SK-N-SH (cell line): ENCODE measurements at regions not wholly inside any gene's neighbourhood (a gene's known extent, or its start where the extent isn't known, plus 50 kb on each side); places are given as distances from the start of the nearest gene placed in this dataset.

Experiments used
- CTCF ChIA-PET: fragments of 300-600, 350-600 bp; formaldehyde crosslinking; extraction: SDS; loops from one replicate; lab custom pipeline; 2021; lab: Yijun Ruan, JAX
- POLR2A ChIA-PET: fragments of 350-600 bp; sonication (Branson Sonifier 250); formaldehyde crosslinking; extraction: SDS; loops from one replicate; lab custom pipeline; 2020; ENCODE audit warnings: antibody characterized with exemption, inconsistent platforms; lab: Yijun Ruan, JAX
- DNase-seq: peaks from one replicate; pipeline ENCODE4 v3.0.0; 2012
- H2AFZ ChIP-seq: fragments of 200-600 bp; sonication (generic); 2 replicates; pipeline ENCODE4 v1.8.1; 2016; ENCODE audit warnings: antibody characterized with exemption, mild to moderate bottlenecking, low read depth
- H3F3A ChIP-seq: fragments of 200-600 bp; sonication (generic); replicated peaks from 2 replicates; pipeline ENCODE3; 2016; ENCODE audit warnings: antibody characterized with exemption, mild to moderate bottlenecking; ENCODE audit not compliant: insufficient read depth
- H3K27ac ChIP-seq, 2 experiments: fragments of 200-500 bp in 1 of 2; fragments of 200-600 bp in 1 of 2; sonication (Bioruptor generic) in 1 of 2; sonication (generic), shearing (Covaris generic) in 1 of 2; 2 replicates each; pipeline versions ENCODE4 v1.5.1 to v1.6.1; 2014 to 2016; ENCODE audit warnings: low read depth in 2 of 2, inconsistent platforms in 1 of 2, low read length in 1 of 2, mild to moderate bottlenecking in 1 of 2, mixed read lengths in 1 of 2
- H3K27me3 ChIP-seq: fragments of 200-600 bp; sonication (generic), shearing (Covaris generic); 2 replicates; pipeline ENCODE4 v1.6.1; 2016; ENCODE audit warnings: mixed run types; ENCODE audit not compliant: insufficient read depth
- H3K36me3 ChIP-seq, 2 experiments: fragments of 200-500 bp in 1 of 2; fragments of 200-600 bp in 1 of 2; sonication (Bioruptor generic) in 1 of 2; sonication (generic) in 1 of 2; replicated peaks in 1 of 2; 2 replicates each; pipeline versions ENCODE3 to v1.5.1; 2014 to 2016; ENCODE audit warnings: low read length in 1 of 2, mild to moderate bottlenecking in 1 of 2; ENCODE audit not compliant: insufficient read depth in 2 of 2, control insufficient read depth in 1 of 2
- H3K4me1 ChIP-seq, 2 experiments: fragments of 200-500 bp in 1 of 2; fragments of 200-600 bp in 1 of 2; sonication (Bioruptor generic) in 1 of 2; sonication (generic), shearing (Covaris generic) in 1 of 2; 2 replicates each; pipeline versions ENCODE4 v1.5.1 to v1.6.1; 2014 to 2016; ENCODE audit warnings: low read depth in 1 of 2, low read length in 1 of 2, mixed run types in 1 of 2; ENCODE audit not compliant: insufficient read depth in 2 of 2, control insufficient read depth in 1 of 2
- H3K4me2 ChIP-seq: fragments of 200-600 bp; sonication (generic), shearing (Covaris generic); 2 replicates; pipeline ENCODE4 v1.6.1; 2017; ENCODE audit warnings: mixed run types
- H3K4me3 ChIP-seq, 2 experiments: fragments of 200-500 bp in 1 of 2; fragments of 200-600 bp in 1 of 2; sonication (Bioruptor generic) in 1 of 2; sonication (generic), shearing (Covaris generic) in 1 of 2; 2 replicates each; pipeline versions ENCODE4 v1.5.1 to v1.8.1; 2014 to 2016; ENCODE audit warnings: low read depth in 2 of 2, inconsistent platforms in 1 of 2, low read length in 1 of 2, mild to moderate bottlenecking in 1 of 2, mixed read lengths in 1 of 2, moderate library complexity in 1 of 2
- H3K79me2 ChIP-seq: fragments of 200-600 bp; sonication (generic); 2 replicates; pipeline ENCODE4 v1.8.1; 2017; ENCODE audit warnings: mild to moderate bottlenecking; ENCODE audit not compliant: insufficient read depth
- H3K9ac ChIP-seq: fragments of 200-600 bp; sonication (generic); 2 replicates; pipeline ENCODE4 v1.6.1; 2017; ENCODE audit warnings: mixed run types
- H3K9me2 ChIP-seq: fragments of 200-600 bp; sonication (generic); 2 replicates; pipeline ENCODE4 v1.6.1; 2017; ENCODE audit warnings: mixed run types
- H3K9me3 ChIP-seq: fragments of 200-600 bp; sonication (generic); 2 replicates; pipeline ENCODE4 v1.6.1; 2017; ENCODE audit warnings: mixed run types, mild to moderate bottlenecking, moderate library complexity
- H4K20me1 ChIP-seq: fragments of 200-600 bp; sonication (generic); 2 replicates; pipeline ENCODE4 v1.6.1; 2017; ENCODE audit warnings: mild to moderate bottlenecking, mixed run types; ENCODE audit not compliant: insufficient read depth
- CHD2 ChIP-seq: fragments of 150-350 bp; IDR thresholded peaks from 2 replicates; pipeline ENCODE4 v1.6.1; 2018; ENCODE audit warnings: low read length; ENCODE audit not compliant: partially characterized antibody
- EP300 ChIP-seq, 2 experiments: IDR thresholded peaks; 2 replicates each; pipeline versions ENCODE4 v1.4.0 to v1.6.1; 2012; ENCODE audit warnings: borderline replicate concordance in 1 of 2, low read depth in 1 of 2, low read length in 1 of 2
- EZH2phosphoT487 ChIP-seq: fragments of 200-600 bp; sonication (generic); IDR thresholded peaks from 2 replicates; pipeline ENCODE4 v1.6.1; 2017; ENCODE audit warnings: low read depth, mixed run types, mild to moderate bottlenecking, antibody characterized with exemption, moderate library complexity, borderline replicate concordance
- FOSL2 ChIP-seq: IDR thresholded peaks from 2 replicates; pipeline ENCODE4 v1.4.0; 2012; ENCODE audit warnings: low read depth, mild to moderate bottlenecking, moderate library complexity, borderline replicate concordance
- FOXJ3 ChIP-seq: sonication (generic); formaldehyde crosslinking; IDR thresholded peaks from 2 replicates; pipeline ENCODE4 v1.5.1; 2020; ENCODE audit warnings: mild to moderate bottlenecking, missing genetic modification reagents
- FOXM1 ChIP-seq: IDR thresholded peaks from 2 replicates; pipeline ENCODE4 v1.4.0; 2012; ENCODE audit warnings: low read depth, mild to moderate bottlenecking
- GABPA ChIP-seq: IDR thresholded peaks from 2 replicates; pipeline ENCODE4 v1.4.0; 2012; ENCODE audit warnings: low read depth, mild to moderate bottlenecking
- GATA2 ChIP-seq: sonication (generic); formaldehyde crosslinking; IDR thresholded peaks from 2 replicates; pipeline ENCODE4 v1.5.0; 2020; ENCODE audit warnings: mild to moderate bottlenecking, missing genetic modification reagents
- MEF2A ChIP-seq: IDR thresholded peaks from 2 replicates; pipeline ENCODE4 v1.4.0; 2012; ENCODE audit warnings: low read depth, borderline replicate concordance
- MXI1 ChIP-seq: IDR thresholded peaks from 2 replicates; pipeline ENCODE4 v1.6.1; 2012; ENCODE audit warnings: mild to moderate bottlenecking, low read depth, low read length, improper control_type of control experiment
- POLR2AphosphoS5 ChIP-seq: IDR thresholded peaks from 2 replicates; pipeline ENCODE4 v1.6.1; 2012; ENCODE audit warnings: low read depth, low read length
- RCOR1 ChIP-seq: fragments of 150-350 bp; IDR thresholded peaks from 2 replicates; pipeline ENCODE4 v1.6.1; 2017; ENCODE audit warnings: antibody characterized with exemption, low read length
- RFX5 ChIP-seq: IDR thresholded peaks from 2 replicates; pipeline ENCODE4 v1.6.1; 2012; ENCODE audit warnings: mild to moderate bottlenecking, improper control_type of control experiment, low read length
- RXRA ChIP-seq: IDR thresholded peaks from 2 replicates; pipeline ENCODE4 v1.4.0; 2012; ENCODE audit warnings: low read depth, mild to moderate bottlenecking, borderline replicate concordance
- SIN3A ChIP-seq: IDR thresholded peaks from 2 replicates; pipeline ENCODE4 v1.6.1; 2012; ENCODE audit warnings: low read depth, mild to moderate bottlenecking, low read length, moderate library complexity, borderline replicate concordance
- USF2 ChIP-seq: fragments of 150-350 bp; IDR thresholded peaks from 2 replicates; pipeline ENCODE4 v1.6.1; 2017; ENCODE audit warnings: antibody characterized with exemption, low read length, low read depth, borderline replicate concordance
- YY1 ChIP-seq: IDR thresholded peaks from 2 replicates; pipeline ENCODE4 v1.4.0; 2012; ENCODE audit warnings: low read depth, mild to moderate bottlenecking
- WGBS: methylation state at CpG from one replicate; pipeline ENCODE4 v1.1.6; 2017; ENCODE audit warnings: low lambda C conversion rate; 5-methylcytosine and 5-hydroxymethylcytosine counted together
- TF ChIP-seq, protein P1 (sequence below): IDR thresholded peaks from 2 replicates; pipeline ENCODE4 v1.4.0; 2012; ENCODE audit warnings: low read depth, borderline replicate concordance
- TF ChIP-seq, protein P2 (sequence below): IDR thresholded peaks from 2 replicates; pipeline ENCODE4 v1.4.0; 2012; ENCODE audit warnings: low read depth, borderline replicate concordance
- TF ChIP-seq, protein P3 (sequence below): IDR thresholded peaks from 2 replicates; pipeline ENCODE4; 2012
- TF ChIP-seq, protein P4 (sequence below): fragments of 200-600 bp; sonication (generic); IDR thresholded peaks from 2 replicates; pipeline ENCODE4 v1.6.1; 2017; ENCODE audit warnings: antibody characterized with exemption, mild to moderate bottlenecking, moderate library complexity

DNA sequence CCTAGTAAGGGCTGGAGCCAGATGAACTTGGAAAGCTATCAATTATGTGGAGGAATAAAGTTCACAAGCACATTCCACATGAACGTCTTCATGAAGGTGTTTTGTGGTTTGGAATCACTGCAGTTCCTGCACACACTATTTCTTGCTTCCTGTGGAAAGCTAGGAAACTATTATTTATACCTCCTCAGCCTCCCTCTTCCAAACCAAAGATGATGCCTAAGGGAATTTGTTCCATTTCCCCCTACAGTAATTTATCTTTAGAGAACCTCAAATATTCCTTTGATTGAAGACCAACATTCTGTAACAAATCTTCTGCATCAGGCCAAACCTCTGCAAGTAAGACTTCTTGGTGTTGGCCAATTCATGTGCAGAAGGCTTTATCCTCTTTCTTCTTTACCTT lies 115.8 kb upstream of the ARHGAP20 start:
- H3K27ac ChIP-seq = no peak overlapping the region
- DNase-seq = no peak
- no peak for TF ChIP-seq RFX5
- TF ChIP-seq FOXM1 = no peak
- no peak for TF ChIP-seq MEF2A
- TF ChIP-seq, protein P1, sequence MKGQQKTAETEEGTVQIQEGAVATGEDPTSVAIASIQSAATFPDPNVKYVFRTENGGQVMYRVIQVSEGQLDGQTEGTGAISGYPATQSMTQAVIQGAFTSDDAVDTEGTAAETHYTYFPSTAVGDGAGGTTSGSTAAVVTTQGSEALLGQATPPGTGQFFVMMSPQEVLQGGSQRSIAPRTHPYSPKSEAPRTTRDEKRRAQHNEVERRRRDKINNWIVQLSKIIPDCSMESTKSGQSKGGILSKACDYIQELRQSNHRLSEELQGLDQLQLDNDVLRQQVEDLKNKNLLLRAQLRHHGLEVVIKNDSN = no peak
- TF ChIP-seq CHD2 = no peak
- TF ChIP-seq RCOR1 = no peak
- TF ChIP-seq GATA2 (CRISPR knock-in tag) = no peak
- TF ChIP-seq SIN3A = no peak
- no peak for TF ChIP-seq EP300 (IDR thresholded peaks at IDR 0.05; ENCODE audit: borderline replicate concordance in 1 of 2, low read depth in 1 of 2, low read length in 1 of 2)
- TF ChIP-seq RXRA = no peak
- no peak for TF ChIP-seq YY1
- no peak for TF ChIP-seq USF2
- TF ChIP-seq FOSL2 = no peak
- no peaks in the 10 kb centered on the region for H3K79me2 ChIP-seq
- H3K9me2 ChIP-seq = no peaks in the 10 kb centered on the region
- peaks cover 15% of the 10 kb centered on the region for H3F3A ChIP-seq
- CTCF ChIA-PET = no interaction called here
- H3K4me1 ChIP-seq = peaks cover 12 to 31% of the 10 kb centered on the region in 2 experiments
- no peaks in the 10 kb centered on the region for H3K36me3 ChIP-seq
- H3K4me3 ChIP-seq = no peak overlapping the region
- POLR2A ChIA-PET = no interaction called here
- H3K27me3 ChIP-seq = no peaks in the 10 kb centered on the region
- no peak overlapping the region for H3K9ac ChIP-seq
- H2AFZ ChIP-seq = no peak overlapping the region
- H3K4me2 ChIP-seq = no peak overlapping the region
- no peaks in the 10 kb centered on the region for H3K9me3 ChIP-seq
- H4K20me1 ChIP-seq = no peaks in the 10 kb centered on the region
- 52% methylated on average over 1 of the region's 1 CpG for WGBS

DNA sequence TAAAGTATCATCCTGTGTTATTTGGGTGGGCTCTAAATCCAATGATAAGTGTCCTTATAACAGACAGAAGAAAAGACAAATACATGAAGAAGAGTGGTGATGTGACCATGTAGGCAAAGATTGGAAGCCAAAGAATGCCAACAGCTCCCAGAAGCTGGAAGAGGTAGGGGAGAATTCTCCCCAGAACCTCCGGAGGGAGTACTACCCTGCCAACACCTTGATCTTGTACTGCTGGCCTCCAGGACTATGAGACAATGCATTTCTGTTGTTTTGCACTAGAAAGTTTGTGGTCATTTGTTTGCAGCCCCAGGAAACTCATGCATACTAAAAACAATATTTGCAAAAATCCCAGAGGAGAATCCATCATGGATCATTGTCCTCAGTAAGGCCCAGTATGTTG lies 115.0 kb upstream of the ARHGAP20 start:
- no peaks in the 10 kb centered on the region for H3K36me3 ChIP-seq
- H3K27ac ChIP-seq = no peak overlapping the region
- H3K27me3 ChIP-seq = no peaks in the 10 kb centered on the region
- CTCF ChIA-PET = no interaction called here
- no peak overlapping the region for H3K4me3 ChIP-seq
- peaks cover 8 to 26% of the 10 kb centered on the region in 2 experiments for H3K4me1 ChIP-seq
- no peak overlapping the region for H2AFZ ChIP-seq
- no peaks in the 10 kb centered on the region for H3K79me2 ChIP-seq
- DNase-seq = no peak
- H3K4me2 ChIP-seq = no peak overlapping the region
- H3K9ac ChIP-seq = no peak overlapping the region
- no peaks in the 10 kb centered on the region for H3K9me2 ChIP-seq
- POLR2A ChIA-PET = no interaction called here
- H3F3A ChIP-seq = peaks cover 8% of the 10 kb centered on the region
- WGBS = 83% methylated on average over 1 of the region's 1 CpG
- no peaks in the 10 kb centered on the region for H3K9me3 ChIP-seq
- H4K20me1 ChIP-seq = no peaks in the 10 kb centered on the region
- TF ChIP-seq USF2 (no peak), FOXJ3 (no peak), MXI1 (no peak), RFX5 (no peak), EZH2phosphoT487 (no peak), CHD2 (no peak), EP300 (IDR thresholded peaks at IDR 0.05; ENCODE audit: borderline replicate concordance in 1 of 2, low read depth in 1 of 2, low read length in 1 of 2) (no peak), POLR2AphosphoS5 (no peak), GABPA (no peak), SIN3A (no peak)
- TF ChIP-seq, protein P2, sequence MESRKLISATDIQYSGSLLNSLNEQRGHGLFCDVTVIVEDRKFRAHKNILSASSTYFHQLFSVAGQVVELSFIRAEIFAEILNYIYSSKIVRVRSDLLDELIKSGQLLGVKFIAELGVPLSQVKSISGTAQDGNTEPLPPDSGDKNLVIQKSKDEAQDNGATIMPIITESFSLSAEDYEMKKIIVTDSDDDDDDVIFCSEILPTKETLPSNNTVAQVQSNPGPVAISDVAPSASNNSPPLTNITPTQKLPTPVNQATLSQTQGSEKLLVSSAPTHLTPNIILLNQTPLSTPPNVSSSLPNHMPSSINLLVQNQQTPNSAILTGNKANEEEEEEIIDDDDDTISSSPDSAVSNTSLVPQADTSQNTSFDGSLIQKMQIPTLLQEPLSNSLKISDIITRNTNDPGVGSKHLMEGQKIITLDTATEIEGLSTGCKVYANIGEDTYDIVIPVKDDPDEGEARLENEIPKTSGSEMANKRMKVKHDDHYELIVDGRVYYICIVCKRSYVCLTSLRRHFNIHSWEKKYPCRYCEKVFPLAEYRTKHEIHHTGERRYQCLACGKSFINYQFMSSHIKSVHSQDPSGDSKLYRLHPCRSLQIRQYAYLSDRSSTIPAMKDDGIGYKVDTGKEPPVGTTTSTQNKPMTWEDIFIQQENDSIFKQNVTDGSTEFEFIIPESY = no peak
- TF ChIP-seq, protein P3, sequence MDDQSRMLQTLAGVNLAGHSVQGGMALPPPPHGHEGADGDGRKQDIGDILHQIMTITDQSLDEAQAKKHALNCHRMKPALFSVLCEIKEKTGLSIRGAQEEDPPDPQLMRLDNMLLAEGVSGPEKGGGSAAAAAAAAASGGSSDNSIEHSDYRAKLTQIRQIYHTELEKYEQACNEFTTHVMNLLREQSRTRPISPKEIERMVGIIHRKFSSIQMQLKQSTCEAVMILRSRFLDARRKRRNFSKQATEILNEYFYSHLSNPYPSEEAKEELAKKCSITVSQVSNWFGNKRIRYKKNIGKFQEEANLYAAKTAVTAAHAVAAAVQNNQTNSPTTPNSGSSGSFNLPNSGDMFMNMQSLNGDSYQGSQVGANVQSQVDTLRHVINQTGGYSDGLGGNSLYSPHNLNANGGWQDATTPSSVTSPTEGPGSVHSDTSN = no peak
- TF ChIP-seq, protein P4, sequence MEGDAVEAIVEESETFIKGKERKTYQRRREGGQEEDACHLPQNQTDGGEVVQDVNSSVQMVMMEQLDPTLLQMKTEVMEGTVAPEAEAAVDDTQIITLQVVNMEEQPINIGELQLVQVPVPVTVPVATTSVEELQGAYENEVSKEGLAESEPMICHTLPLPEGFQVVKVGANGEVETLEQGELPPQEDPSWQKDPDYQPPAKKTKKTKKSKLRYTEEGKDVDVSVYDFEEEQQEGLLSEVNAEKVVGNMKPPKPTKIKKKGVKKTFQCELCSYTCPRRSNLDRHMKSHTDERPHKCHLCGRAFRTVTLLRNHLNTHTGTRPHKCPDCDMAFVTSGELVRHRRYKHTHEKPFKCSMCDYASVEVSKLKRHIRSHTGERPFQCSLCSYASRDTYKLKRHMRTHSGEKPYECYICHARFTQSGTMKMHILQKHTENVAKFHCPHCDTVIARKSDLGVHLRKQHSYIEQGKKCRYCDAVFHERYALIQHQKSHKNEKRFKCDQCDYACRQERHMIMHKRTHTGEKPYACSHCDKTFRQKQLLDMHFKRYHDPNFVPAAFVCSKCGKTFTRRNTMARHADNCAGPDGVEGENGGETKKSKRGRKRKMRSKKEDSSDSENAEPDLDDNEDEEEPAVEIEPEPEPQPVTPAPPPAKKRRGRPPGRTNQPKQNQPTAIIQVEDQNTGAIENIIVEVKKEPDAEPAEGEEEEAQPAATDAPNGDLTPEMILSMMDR = no peak
